ENCODE measurements at regions not wholly inside any gene's neighbourhood (a gene's known extent, or its start where the extent isn't known, plus 50 kb on each side); places are given as distances from the start of the nearest gene placed in this dataset.

DNA sequence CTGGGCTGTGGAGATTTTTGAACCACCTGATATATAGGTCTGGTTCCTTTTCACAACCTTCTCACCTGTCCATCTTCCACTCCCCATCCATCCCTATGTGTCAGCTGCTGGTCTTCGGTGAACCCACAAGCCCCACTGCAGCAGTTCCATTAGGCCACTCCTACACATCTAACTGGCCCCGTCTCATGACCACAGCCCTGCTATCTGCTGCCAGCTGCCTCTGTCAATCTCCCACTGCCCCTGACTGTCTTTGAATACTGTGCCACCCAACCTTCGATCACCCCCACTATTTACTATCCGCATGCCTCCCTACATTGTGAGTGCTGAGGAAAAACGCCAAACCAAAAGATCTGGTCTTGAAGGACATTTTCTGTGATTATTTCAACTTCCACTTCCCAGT is 795.4 kb downstream of the IGSF11 start:
- TF ChIP-seq, protein P1, sequence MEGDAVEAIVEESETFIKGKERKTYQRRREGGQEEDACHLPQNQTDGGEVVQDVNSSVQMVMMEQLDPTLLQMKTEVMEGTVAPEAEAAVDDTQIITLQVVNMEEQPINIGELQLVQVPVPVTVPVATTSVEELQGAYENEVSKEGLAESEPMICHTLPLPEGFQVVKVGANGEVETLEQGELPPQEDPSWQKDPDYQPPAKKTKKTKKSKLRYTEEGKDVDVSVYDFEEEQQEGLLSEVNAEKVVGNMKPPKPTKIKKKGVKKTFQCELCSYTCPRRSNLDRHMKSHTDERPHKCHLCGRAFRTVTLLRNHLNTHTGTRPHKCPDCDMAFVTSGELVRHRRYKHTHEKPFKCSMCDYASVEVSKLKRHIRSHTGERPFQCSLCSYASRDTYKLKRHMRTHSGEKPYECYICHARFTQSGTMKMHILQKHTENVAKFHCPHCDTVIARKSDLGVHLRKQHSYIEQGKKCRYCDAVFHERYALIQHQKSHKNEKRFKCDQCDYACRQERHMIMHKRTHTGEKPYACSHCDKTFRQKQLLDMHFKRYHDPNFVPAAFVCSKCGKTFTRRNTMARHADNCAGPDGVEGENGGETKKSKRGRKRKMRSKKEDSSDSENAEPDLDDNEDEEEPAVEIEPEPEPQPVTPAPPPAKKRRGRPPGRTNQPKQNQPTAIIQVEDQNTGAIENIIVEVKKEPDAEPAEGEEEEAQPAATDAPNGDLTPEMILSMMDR (IDR thresholded peaks at IDR 0.05 in 4 of 5, conservative IDR thresholded peaks at IDR 0.05 in 1 of 5): no peak
- TF ChIP-seq POLR2A (IDR thresholded peaks at IDR 0.05): no peak

Measured in gastrocnemius medialis (tissue), 4 donors.